ENCODE measurements at regions not wholly inside any gene's neighbourhood (a gene's known extent, or its start where the extent isn't known, plus 50 kb on each side); places are given as distances from the start of the nearest gene placed in this dataset.

- peaks cover 8% of the 10 kb centered on the region; the same call in 1 of the 2 replicates for H3K4me1 ChIP-seq (ENCODE audit: insufficient read depth)
- no peak overlapping the region for H3K4me3 ChIP-seq
- no peak for TF ChIP-seq POLR2AphosphoS5 (IDR thresholded peaks at IDR 0.05; ENCODE audit: low read depth)
- TF ChIP-seq ZNF114 (CRISPR knock-in tag; IDR thresholded peaks at IDR 0.05): no peak
- no peak for TF ChIP-seq ZNF462 (CRISPR knock-in tag; IDR thresholded peaks at IDR 0.05)
- TF ChIP-seq CTCF (conservative IDR thresholded peaks at IDR 0.05; ENCODE audit: low read depth in 2 of 2): no peak
- TF ChIP-seq NANOG (IDR thresholded peaks at IDR 0.05; ENCODE audit: borderline replicate concordance): no peak
- no peak for TF ChIP-seq STAT1 (IDR thresholded peaks at IDR 0.05; ENCODE audit: unreplicated experiment)
- TF ChIP-seq REST (IDR thresholded peaks at IDR 0.05; ENCODE audit: unreplicated experiment): no peak
- TF ChIP-seq EZH2 (IDR thresholded peaks at IDR 0.05; ENCODE audit: low read depth, unreplicated experiment): no peak
- no peak for TF ChIP-seq ETS1 (IDR thresholded peaks at IDR 0.05)
- no peak for TF ChIP-seq ZNF331 (CRISPR knock-in tag; IDR thresholded peaks at IDR 0.05; ENCODE audit: low read depth)
- TF ChIP-seq CREB1 (CRISPR knock-in tag; IDR thresholded peaks at IDR 0.05; ENCODE audit: low read depth): no peak
- TF ChIP-seq EZH2phosphoT487 (IDR thresholded peaks at IDR 0.05; ENCODE audit: unreplicated experiment): no peak
- no peak for TF ChIP-seq JUNB (IDR thresholded peaks at IDR 0.05; ENCODE audit: unreplicated experiment)
- H3K4me1 Mint-ChIP-seq: peaks cover 8% of the 10 kb centered on the region
- H3K36me3 Mint-ChIP-seq (ENCODE audit: low read depth): peaks cover 4% of the 10 kb centered on the region; the same call in 1 of the 3 replicates
- no peaks in the 10 kb centered on the region for H3K27me3 Mint-ChIP-seq (ENCODE audit: insufficient read depth, low read depth, poor library complexity)
- no peak overlapping the region for H3K27ac Mint-ChIP-seq
- H3K27ac ChIP-seq (ENCODE audit: low read depth): no peak overlapping the region
- H3K79me2 ChIP-seq (replicated peaks; ENCODE audit: insufficient read depth): no peaks in the 10 kb centered on the region
- DNase-seq (ENCODE audit: low spot score) (no peak), ATAC-seq (no peak)
- H3K36me3 ChIP-seq (ENCODE audit: insufficient read depth): no peaks in the 10 kb centered on the region
- H3K9me3 Mint-ChIP-seq: no peaks in the 10 kb centered on the region; the same call in 2 of the 3 replicates
- H3K4me2 ChIP-seq: no peak overlapping the region
- H4K20me1 ChIP-seq (replicated peaks; ENCODE audit: insufficient read depth): no peaks in the 10 kb centered on the region
- H3F3A ChIP-seq (replicated peaks; ENCODE audit: low read depth): no peaks in the 10 kb centered on the region
- H3K4me3 Mint-ChIP-seq: no peak overlapping the region
- no peaks in the 10 kb centered on the region for H3K9me2 ChIP-seq (ENCODE audit: insufficient read depth)
- H2AFZ ChIP-seq: no peak overlapping the region
- no peaks in the 10 kb centered on the region for H3K27me3 ChIP-seq (ENCODE audit: insufficient read depth)
Measured at GRCh38 chr9:73951147-73951546, 546.0 kb upstream of the RORB start.
